Fibroblast of skin of left quadriceps (primary cell): ENCODE measurements at regions not wholly inside any gene's neighbourhood (a gene's known extent, or its start where the extent isn't known, plus 50 kb on each side); places are given as distances from the start of the nearest gene placed in this dataset.

Experiments
- DNase-seq, 2 experiments: peaks; one replicate each; pipeline ENCODE4 v3.0.0-alpha.2; 2013; ENCODE audit warnings: low read depth in 2 of 2

DNA sequence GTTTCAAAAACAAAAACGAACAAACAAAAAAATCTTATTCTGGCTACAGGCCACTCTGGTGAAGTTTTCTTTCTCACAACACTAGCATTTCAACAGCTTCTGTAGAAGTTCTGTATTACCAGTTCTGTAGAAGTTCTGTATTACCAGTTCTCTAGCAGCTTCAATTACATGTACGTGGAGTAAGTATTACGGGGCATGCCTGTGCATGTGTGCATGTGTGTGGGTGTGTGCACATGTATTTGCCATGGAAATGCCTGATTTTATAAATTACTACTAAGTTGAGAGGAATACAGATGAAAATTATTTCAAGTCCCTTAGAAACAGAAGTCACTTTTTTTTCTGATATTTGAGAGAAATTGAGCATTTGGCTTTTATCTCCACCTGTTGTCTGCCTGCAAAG is 414.2 kb downstream of the FOXO1 start:
- DNase-seq = no peak

DNA sequence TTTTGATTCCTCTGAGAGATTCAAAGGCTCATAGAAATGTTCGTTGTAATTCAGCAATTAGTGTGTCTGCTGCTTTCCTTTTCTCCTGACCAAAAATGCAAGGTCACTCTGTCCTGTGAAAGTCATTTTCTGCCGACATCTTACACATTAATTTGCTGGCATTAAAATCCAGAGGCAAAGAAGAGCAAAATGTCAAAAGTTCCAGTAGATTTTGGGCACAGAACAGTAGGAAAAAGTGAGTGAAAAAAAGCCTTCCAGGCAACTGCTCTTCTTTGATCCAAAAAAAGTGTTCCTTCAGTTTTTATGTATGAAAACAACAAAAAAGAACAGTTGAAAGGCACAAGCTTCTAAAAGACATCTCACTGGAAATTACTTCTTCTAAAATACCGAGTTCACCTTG is 413.8 kb downstream of the FOXO1 start:
- DNase-seq = no peak

DNA sequence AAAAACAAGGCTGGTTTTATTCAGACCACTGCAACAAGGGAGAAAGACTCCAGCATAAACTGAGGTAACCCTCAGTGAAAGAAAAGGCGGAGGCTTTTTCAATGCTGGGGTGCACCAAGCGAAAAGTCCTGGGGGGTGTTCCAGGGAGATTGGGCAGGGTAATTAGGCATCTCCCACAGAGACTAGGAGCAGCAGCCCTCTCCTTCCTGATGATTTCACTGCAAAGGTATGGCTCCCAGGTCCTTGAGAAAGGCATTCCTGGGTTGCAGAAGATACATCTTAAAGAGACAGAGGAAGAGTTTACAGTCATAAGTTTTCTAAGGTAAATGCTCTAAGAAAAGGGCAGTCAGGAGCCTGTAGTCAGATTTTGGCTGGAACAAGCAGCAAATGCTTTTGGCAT is 412.0 kb downstream of the FOXO1 start:
- DNase-seq = no peak

DNA sequence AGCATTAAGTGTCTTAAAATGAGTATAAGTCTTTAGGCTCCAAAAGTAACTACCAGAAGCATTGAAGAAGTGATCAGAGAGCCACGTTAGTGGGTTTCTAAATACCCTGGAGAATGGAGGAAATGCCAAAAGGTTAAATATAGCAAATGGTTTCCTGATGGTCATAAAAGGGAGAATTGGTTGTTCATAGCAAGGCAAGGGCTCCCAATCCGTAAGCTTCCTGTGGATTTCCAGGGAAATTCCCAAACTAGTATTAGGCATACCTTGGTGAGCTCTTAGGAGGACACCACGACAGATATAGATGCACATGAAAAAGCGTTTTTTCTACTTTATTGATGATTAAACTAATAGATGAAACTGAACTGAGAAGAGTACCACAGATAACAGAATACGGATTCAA is 410.9 kb downstream of the FOXO1 start:
- no peak for DNase-seq

DNA sequence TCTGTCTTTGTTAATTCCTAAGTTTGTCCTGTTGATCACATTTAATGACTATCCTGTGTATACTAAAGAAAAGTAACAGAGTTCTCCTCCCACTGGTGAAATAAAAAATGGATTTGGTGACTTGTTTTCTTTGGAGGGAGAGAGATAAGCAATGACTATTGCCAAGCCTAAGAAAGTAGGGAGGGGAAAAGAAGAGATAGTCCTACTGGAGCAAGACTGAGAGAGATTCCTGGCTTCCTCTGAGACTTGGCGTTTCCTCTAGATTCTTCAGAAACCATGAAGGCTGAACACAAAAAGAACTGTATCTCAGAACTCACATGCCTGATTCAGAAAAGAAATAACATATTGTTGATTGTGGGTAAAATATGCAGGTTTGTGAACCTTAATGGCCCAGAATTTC is 406.5 kb downstream of the FOXO1 start:
- DNase-seq = no peak

DNA sequence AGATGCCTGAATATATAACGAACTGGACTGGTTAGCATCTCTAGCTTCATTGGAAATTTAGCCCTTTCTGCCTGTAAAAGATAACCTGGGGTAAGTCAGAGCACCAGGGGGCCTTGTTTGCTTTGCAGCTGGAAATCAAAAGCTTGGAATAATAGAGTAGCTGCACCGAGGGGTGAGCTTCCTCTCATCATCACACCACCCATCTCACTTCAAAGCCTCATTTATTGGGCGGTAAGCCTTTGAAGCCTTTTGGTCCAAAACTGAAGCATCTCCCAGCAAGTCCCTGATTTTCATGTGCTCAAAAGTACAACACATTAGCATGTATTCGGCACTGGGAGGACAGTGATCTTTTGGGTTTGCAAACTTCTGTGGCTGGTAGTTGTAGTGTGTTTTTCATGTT is 405.1 kb downstream of the FOXO1 start:
- DNase-seq = no peak

DNA sequence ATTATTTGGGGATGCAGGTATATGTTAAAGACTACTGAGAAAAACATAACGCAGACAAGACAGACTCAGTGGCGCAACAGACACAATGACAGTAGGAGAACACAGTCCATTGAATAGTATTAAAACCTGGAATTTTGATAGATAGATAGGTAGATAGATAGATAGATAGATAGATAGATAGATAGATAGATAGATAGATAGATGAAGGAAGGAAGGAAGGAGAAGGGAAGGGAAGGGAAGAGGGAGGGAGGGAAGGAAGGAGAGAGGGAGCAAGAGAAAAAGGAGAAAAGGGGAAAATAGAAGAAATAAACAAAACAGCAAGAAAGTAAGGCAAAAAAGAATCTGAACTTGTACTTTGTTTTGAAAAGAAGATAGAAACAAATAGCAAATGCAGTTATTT is 404.5 kb downstream of the FOXO1 start:
- DNase-seq = no peak

DNA sequence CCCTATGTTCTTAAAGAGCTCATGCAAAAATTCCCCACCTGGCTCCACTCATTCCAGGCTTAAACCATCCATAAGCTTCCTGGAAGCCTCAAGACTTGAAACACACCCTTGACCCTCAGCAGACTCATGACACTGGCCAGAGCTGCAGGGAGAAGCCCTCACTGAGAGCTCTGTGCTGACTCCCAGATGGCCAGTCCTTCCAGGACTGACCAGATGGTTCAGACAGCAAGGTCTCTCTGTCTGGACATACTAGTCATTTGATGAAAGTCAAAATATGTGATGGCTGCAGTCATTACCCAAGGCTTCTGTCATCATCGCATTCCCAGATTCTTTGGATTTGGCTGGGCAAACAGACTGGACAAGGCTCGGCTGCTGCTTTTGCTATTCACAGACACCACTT is 397.4 kb downstream of the FOXO1 start:
- DNase-seq = no peak

DNA sequence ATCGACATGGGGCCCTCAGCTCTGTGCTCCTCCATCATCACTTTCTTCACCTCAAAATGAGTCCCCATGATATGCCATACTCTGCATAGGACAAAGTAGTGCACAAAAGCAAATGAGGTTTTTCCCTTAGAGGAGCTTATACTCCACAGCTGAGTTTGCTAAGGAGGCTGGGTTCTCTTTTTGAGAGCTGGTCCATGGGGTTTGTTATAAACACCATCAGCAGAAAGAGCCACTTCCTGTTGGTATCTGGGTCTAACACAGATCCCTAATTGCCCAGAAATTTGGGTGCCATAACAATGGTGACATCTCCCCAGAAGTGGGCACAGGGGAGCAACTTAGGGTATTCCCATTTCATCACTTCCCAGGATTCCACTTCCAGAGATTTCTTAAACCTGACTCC is 395.7 kb downstream of the FOXO1 start:
- no peak for DNase-seq

DNA sequence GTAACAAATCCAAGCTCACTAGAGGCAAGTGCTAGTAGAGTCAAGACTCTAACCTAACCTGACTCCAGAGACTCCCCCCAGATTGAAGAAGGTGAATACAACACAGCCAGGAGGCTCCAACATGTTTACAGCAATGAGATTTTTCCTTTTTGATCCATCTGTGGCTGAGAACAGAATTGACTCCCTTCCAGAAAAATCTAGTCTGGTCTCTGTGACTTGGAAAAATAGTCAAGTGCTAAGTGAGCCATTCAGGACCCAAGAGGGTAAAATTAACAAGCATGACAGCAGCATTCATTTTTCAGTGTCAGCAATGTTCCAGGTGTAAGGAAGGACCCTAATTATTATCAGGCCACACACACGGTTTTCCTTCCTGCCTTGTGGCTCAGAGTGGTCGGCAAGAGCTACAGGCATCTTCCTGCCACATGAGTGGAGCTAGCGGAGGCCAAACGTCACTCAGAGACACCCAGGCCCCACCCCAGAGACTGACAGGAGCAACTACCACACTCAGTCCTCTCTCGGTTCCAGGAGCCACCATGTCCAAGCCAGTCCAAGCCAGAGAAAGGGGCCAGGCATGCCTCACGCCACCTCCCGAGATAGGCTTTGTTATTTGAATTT is 395.1 kb downstream of the FOXO1 start:
- no peak for DNase-seq

DNA sequence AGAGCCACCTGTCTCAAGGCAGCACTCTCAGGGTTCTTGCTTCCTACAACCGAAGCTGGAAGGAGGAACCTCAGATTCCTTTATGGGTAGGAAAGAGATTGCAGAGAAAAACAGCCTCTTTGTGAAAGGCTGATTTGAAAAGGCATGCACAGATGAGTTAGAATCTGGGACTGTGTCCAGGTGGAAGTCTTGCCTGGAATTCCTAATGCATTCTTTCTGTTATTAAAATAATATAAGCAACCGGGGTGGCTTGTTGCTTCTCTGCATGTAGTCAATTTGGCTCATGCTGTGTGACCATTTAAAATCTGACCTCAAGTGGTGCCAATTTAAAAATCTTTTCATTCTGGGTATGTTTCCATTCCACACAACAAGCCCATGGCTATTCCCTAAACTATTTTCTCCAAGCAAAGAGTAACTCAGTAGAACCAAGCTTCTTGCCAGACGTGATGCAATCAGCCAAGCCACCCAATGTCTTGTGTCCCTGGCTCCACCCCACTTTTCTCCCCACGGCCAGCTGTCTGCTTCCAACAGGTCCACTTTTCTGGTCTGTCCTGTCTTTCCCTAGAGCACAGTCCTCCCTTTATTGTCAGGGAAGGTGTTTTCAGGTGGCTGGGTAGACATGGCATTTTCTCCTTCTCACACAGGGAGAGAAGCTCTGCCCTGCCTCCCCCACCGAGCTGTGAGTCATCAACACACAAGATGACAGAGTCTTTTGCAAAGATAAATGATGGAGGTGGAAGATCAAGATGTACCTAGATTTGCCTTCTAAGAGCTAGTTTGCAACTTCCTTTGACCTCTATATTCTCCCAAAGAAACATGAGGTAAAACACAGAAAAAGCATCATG is 394.3 kb downstream of the FOXO1 start:
- DNase-seq = peak; percentile 45 to 54

DNA sequence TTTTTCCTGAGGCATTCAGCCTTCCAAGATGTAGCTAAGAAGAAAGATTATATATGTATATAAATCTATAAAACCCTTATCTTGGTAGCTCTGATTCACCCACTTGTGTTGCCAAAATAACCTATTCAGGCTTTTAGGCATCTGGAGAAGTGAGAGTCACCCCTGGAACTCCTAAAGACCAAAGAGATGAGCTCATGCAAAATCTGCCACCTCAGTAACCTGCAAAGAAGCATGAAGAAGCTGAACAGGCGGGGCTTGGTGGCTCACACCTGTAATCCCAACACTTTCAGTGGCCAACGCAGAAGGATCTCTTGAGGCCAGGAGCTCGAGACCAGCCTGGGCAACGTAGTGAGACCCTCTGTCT is 393.7 kb downstream of the FOXO1 start:
- DNase-seq = no peak

DNA sequence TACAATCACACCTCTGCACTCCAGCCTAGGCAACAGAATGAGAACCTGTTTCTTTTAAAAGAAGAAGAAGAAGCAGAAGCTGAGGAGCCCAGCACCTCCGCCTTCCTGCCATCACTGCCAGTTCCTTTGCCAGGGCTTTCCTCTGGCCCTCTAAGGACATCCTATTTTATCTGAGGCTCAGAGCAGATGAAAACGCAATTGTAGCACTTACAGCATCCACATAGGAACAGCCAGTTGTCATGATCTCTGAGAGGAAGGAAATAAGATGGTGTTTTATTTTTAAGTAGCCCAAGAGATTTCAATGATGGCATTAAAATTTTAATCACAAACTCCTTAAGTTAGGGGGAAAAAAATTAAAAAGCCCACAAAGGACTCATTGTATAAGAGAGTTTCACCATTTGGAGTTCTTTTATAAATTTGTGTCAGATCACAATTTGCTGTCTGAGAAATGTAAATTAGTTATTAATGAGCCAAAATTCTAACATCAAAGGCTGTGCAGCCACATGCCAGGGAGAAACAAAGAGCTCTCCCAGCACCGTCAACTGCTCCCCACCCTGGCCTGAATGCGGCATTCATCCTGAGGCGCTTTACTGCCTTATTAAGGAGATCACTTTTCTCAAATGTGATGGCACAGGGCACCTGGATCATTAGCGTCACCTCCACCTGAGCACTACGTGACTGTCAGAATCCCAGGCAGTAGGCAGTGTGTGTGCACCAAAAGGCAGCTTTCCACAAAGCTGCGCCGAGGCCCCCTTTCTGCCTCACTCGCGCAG is 393.0 kb downstream of the FOXO1 start:
- DNase-seq = no peak

DNA sequence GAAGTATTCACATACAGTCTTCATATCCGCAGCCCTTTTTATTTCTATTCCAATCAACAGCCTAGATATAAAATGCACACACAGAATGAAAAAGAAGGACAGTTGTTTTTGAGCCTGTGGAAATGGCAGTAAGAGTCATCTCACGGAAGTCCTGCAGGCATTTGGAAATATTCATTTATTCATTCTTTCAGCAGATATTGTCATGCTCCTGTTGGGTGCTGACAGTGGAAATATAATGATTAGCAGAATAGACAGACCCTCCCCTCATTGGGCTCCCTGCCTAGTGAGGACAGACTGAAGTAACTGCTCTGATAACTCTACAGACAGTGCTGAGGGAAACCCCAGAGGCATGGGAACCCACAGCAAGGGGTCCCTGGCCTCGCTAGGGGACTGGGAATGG is 392.3 kb downstream of the FOXO1 start:
- DNase-seq = no peak

DNA sequence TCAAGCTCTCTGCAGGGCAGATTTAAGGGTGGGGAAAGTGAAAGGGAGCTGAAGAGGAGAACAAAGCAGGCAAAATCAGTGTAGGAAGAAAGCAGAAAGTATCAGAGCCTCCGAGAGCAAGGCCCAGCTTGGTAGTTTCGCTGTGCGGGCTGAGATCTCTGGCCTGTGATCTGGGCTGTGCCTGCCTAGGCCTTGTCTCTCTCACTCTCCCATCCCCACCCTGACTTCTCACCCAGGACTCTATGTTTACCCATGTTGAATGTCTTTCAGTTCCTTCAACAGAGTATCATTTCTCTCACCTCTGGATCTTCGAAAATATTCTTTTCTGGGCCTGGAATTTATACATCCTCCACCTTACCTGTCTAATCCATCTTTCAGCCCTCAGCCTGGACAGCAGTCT is 391.3 kb downstream of the FOXO1 start:
- DNase-seq = no peak

DNA sequence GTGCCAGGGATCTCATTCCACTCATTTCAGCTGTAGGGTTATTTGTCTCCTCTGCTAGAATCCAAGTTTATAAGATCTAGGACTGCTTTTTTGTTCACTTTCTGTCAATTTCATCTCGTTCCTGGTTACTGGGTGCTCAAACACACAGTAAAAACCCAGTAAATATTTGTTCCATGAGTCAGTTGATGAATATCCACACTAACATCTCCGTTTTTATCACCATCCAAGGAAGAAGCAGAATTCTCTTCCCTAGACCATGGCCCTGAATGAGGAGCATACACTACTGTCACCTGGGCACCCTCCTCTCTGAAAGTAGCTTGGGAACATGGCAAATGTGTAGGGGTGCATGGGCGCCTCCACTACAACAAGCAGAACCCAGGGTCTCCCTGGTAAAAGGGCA is 390.8 kb downstream of the FOXO1 start:
- DNase-seq = no peak

DNA sequence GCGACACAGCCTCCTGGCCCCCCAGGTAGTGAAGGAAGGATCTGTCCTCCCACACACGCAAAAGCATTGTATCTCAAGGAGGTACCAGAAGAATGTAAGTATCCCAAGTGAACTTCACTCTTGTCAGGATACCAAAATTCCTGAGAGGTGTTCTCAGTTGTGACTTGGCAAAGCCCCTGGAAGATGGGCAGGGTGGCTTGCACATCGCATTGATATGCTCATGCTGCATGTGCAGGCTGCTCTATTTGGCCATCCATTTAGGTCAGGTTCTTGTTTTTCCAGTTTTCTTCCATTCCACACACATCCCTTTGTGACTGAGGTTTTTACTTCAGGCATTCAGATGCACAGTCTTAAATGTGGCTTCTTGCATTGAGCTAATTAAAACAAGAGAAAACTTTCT is 382.8 kb downstream of the FOXO1 start:
- DNase-seq = no peak

DNA sequence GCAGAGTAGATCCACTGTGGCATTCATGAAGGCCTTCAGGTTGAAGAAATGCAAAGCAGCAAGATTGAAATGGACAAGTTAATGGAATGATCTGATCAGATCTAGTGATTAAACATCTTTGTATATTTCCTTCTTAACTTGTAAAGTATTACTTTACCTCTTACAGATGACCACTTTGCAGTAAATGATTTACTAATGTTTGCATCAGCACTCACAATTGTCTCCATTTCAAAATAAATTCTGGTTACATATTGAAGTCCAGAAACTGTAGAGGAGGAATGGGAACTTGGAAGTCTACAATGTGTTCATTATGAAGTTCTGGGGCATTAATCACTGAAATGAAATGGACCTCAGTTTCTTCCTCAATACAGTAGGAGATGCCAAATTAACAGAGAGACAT is 380.8 kb downstream of the FOXO1 start:
- DNase-seq = no peak

DNA sequence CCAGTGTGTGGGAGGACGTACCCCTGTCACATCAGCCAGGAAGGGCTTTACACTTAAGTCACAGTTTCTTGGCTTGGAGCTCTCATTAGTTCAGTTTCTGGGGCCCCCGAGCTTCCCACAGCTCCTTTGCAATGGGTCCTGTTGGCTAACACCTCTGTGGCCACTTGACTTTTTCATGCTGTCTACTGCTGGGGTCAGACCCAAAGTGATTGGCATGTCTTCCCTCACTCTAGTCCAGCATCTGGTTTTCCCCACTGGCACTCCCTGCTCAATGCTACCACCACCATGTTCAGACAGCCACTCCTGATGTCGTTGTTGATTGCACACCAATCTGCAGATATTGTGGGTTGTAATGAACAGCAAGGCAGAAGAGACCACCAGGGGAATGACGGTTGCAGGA is 379.0 kb downstream of the FOXO1 start:
- no peak for DNase-seq

DNA sequence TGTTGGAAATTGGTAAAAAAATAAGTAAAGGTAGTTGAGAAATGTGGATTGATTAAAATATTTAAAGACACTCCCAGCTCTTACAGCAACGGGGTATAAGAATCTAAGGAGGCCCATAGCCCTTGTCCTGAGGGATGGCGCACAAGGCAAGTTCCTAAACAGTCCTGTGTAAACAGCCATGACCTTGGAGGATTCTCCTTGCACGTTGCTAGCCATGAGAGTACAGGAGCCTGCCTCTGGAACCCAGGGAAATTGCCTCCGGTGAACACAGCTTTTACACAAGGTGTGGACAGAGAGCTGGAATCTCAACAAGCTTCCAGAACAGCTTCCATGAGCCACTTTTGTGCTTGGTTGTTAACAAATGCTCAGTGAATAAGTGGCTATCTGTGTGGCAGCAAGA is 378.2 kb downstream of the FOXO1 start:
- DNase-seq = no peak

DNA sequence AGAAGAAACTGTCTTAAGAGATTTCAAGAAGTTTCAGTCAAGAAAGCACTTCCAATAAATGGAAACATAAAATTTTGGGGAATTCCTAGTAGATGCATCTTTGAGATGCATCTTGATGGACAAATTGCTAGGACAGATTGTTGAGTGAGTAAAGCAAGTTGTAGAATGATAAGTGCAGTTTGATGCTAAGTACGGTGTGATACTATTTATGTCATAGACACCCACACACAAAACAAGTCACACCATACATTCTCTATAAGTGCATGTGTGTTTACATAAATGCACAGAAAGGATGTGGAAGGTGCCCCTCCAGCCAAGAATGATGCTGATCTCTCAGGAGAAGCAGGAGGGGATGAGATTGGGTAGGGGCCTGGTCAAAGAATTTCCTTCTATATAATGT is 375.7 kb downstream of the FOXO1 start:
- DNase-seq = no peak

DNA sequence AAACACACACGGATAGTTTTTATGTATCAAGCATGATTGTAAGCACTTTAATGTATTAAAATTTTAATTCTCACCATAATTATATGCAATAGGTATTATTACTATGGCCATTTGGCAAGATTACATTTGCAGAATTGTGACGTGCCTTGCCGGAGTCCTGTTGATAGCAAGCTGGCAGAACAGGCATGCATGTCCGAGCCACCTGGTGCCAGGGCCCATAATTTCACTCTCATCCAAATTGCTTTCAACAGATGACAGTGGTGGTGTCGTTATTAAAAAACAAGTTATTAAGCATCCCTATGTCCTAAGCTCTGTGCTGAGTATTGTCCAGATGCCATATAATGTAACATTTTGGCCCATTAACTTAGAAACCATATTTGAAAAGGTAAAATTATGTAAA is 374.3 kb downstream of the FOXO1 start:
- no peak for DNase-seq

DNA sequence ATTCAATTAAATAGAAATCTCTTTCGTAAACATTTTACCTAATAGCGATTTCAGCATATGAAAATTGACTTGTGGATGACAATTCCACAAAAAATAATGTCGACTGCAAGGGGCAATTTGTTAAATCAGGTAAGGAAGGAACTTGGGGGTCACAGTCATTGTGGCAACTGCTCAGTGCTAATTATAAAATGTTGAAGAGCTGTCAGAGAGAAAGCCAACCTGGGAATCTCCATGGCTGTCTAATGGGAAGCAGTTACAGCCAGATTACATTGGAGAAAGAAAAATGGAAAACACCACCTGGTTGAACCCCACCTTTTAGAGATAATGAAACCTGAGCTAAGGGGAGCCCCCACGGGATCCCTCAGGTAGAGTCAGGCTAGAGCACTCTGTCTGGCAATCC is 373.9 kb downstream of the FOXO1 start:
- no peak for DNase-seq
